ENCODE measurements at regions not wholly inside any gene's neighbourhood (a gene's known extent, or its start where the extent isn't known, plus 50 kb on each side); places are given as distances from the start of the nearest gene placed in this dataset.

- TF ChIP-seq, protein P1, sequence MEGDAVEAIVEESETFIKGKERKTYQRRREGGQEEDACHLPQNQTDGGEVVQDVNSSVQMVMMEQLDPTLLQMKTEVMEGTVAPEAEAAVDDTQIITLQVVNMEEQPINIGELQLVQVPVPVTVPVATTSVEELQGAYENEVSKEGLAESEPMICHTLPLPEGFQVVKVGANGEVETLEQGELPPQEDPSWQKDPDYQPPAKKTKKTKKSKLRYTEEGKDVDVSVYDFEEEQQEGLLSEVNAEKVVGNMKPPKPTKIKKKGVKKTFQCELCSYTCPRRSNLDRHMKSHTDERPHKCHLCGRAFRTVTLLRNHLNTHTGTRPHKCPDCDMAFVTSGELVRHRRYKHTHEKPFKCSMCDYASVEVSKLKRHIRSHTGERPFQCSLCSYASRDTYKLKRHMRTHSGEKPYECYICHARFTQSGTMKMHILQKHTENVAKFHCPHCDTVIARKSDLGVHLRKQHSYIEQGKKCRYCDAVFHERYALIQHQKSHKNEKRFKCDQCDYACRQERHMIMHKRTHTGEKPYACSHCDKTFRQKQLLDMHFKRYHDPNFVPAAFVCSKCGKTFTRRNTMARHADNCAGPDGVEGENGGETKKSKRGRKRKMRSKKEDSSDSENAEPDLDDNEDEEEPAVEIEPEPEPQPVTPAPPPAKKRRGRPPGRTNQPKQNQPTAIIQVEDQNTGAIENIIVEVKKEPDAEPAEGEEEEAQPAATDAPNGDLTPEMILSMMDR (IDR thresholded peaks at IDR 0.05) = no peak
- no peak for TF ChIP-seq POLR2A (IDR thresholded peaks at IDR 0.05)
- TF ChIP-seq EP300 (IDR thresholded peaks at IDR 0.05) = no peak
Measured at GRCh38 chr7:156274557-156274956, 366.0 kb upstream of the RNF32 start.

All from suprapubic skin (tissue), 3 donors.